SU-DHL-6 (cell line): ENCODE measurements at regions not wholly inside any gene's neighbourhood (a gene's known extent, or its start where the extent isn't known, plus 50 kb on each side); places are given as distances from the start of the nearest gene placed in this dataset.

ENCODE experiments used
- H2AFZ ChIP-seq: fragments of 200-600 bp; sonication (generic); 2 replicates; pipeline ENCODE4 v1.6.1; 2014; ENCODE audit warnings: low read depth, mild to moderate bottlenecking, moderate library complexity, mixed read lengths, antibody characterized with exemption, low read length; ENCODE audit not compliant: severe bottlenecking
- H3F3A ChIP-seq: fragments of 200-600 bp; shearing (Covaris generic); 2 replicates; pipeline ENCODE4 v1.6.0; 2016; ENCODE audit warnings: antibody characterized with exemption, mild to moderate bottlenecking; ENCODE audit not compliant: insufficient read depth
- H3K27ac ChIP-seq: fragments of 200-600 bp; sonication (generic); 2 replicates; pipeline ENCODE4 v1.5.1; 2016; ENCODE audit warnings: low read depth, mild to moderate bottlenecking, low read length, moderate library complexity, mixed read lengths
- H3K27me3 ChIP-seq: fragments of 200-600 bp; sonication (generic), shearing (Covaris generic); 2 replicates; pipeline ENCODE4 v1.6.0; 2014; ENCODE audit warnings: mild to moderate bottlenecking, low read length
- H3K36me3 ChIP-seq: fragments of 200-600 bp; sonication (generic); 2 replicates; pipeline ENCODE4 v1.6.1; 2014; ENCODE audit warnings: mild to moderate bottlenecking, low read length, mixed read lengths
- H3K4me2 ChIP-seq: fragments of 300-600, 200-600 bp; shearing (Covaris generic), sonication (generic); 2 replicates; pipeline ENCODE4 v1.6.0; 2014; ENCODE audit warnings: low read length, low read depth, mild to moderate bottlenecking; ENCODE audit not compliant: poor library complexity, severe bottlenecking
- H3K4me3 ChIP-seq: fragments of 200-600 bp; sonication (generic); 2 replicates; pipeline ENCODE4 v1.5.1; 2014; ENCODE audit warnings: antibody characterized with exemption, low read length, mild to moderate bottlenecking, mixed read lengths; ENCODE audit not compliant: insufficient read depth, poor library complexity, severe bottlenecking
- H3K79me2 ChIP-seq: fragments of 200-600 bp; sonication (generic); 2 replicates; pipeline ENCODE4 v1.6.1; 2014; ENCODE audit warnings: mild to moderate bottlenecking, low read length, moderate library complexity; ENCODE audit not compliant: insufficient read depth
- H3K9ac ChIP-seq: fragments of 200-600 bp; sonication (generic); 2 replicates; pipeline ENCODE4 v1.7.0; 2014; ENCODE audit warnings: mild to moderate bottlenecking, low read length
- H3K9me2 ChIP-seq: fragments of 200-600 bp; sonication (generic); replicated peaks from 2 replicates; pipeline ENCODE4 v1.6.1; 2014; ENCODE audit warnings: low read length; ENCODE audit not compliant: insufficient read depth
- H3K9me3 ChIP-seq: fragments of 200-600 bp; sonication (generic); 2 replicates; pipeline ENCODE4 v1.6.1; 2014; ENCODE audit warnings: low read length, mixed read lengths; ENCODE audit not compliant: insufficient read depth
- H4K20me1 ChIP-seq: fragments of 200-600 bp; sonication (generic); 2 replicates; pipeline ENCODE4 v1.6.1; 2014; ENCODE audit warnings: low read depth, mild to moderate bottlenecking, antibody characterized with exemption, low read length, moderate library complexity, mixed read lengths
- EZH2phosphoT487 ChIP-seq: fragments of 200-600 bp; sonication (generic), shearing (Covaris generic); conservative IDR thresholded peaks from 2 replicates; pipeline ENCODE4 v1.6.1; 2018; ENCODE audit warnings: mild to moderate bottlenecking, antibody characterized with exemption, low read length, moderate library complexity, mixed read lengths
- TF ChIP-seq, protein P1 (sequence below): fragments of 200-600 bp; sonication (generic); IDR thresholded peaks from one replicate; pipeline ENCODE4 v1.5.1; 2017; ENCODE audit warnings: antibody characterized with exemption, mild to moderate bottlenecking, low read length, moderate library complexity; ENCODE audit not compliant: insufficient read depth, poor library complexity, severe bottlenecking

DNA sequence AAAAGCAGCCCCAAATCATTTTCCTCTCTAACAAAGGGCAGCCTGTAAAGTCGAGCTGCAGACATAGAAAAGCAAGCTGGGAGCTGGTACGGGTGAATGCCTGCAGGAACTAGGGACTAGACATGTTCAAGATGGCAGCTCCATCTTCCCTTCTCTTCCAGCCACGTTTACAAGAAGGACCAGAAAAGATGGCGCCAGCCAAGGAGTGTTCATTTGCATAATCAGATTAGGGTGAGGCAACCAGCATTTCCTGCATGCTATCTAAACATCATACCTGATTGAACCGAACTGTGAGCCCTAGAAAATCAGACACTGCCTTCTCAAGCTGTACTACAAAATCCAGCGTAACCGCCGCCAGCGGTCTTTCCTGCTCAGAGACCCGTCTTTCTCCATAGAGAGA lies 896.8 kb downstream of the CDH11 start:
- no peak overlapping the region for H3K27ac ChIP-seq
- H3K4me3 ChIP-seq: no peak overlapping the region
- no peaks in the 10 kb centered on the region for H3K79me2 ChIP-seq
- H3F3A ChIP-seq: no peaks in the 10 kb centered on the region
- no peaks in the 10 kb centered on the region for H3K36me3 ChIP-seq
- no peaks in the 10 kb centered on the region for H3K27me3 ChIP-seq
- TF ChIP-seq EZH2phosphoT487: no peak
- TF ChIP-seq, protein P1, sequence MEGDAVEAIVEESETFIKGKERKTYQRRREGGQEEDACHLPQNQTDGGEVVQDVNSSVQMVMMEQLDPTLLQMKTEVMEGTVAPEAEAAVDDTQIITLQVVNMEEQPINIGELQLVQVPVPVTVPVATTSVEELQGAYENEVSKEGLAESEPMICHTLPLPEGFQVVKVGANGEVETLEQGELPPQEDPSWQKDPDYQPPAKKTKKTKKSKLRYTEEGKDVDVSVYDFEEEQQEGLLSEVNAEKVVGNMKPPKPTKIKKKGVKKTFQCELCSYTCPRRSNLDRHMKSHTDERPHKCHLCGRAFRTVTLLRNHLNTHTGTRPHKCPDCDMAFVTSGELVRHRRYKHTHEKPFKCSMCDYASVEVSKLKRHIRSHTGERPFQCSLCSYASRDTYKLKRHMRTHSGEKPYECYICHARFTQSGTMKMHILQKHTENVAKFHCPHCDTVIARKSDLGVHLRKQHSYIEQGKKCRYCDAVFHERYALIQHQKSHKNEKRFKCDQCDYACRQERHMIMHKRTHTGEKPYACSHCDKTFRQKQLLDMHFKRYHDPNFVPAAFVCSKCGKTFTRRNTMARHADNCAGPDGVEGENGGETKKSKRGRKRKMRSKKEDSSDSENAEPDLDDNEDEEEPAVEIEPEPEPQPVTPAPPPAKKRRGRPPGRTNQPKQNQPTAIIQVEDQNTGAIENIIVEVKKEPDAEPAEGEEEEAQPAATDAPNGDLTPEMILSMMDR: no peak
- no peaks in the 10 kb centered on the region for H3K9me2 ChIP-seq
- H4K20me1 ChIP-seq: no peaks in the 10 kb centered on the region
- H3K4me2 ChIP-seq: no peak overlapping the region
- peaks cover 4% of the 10 kb centered on the region; the same call in 1 of the 2 replicates for H3K9me3 ChIP-seq
- H3K9ac ChIP-seq: no peak overlapping the region
- H2AFZ ChIP-seq: no peak overlapping the region

DNA sequence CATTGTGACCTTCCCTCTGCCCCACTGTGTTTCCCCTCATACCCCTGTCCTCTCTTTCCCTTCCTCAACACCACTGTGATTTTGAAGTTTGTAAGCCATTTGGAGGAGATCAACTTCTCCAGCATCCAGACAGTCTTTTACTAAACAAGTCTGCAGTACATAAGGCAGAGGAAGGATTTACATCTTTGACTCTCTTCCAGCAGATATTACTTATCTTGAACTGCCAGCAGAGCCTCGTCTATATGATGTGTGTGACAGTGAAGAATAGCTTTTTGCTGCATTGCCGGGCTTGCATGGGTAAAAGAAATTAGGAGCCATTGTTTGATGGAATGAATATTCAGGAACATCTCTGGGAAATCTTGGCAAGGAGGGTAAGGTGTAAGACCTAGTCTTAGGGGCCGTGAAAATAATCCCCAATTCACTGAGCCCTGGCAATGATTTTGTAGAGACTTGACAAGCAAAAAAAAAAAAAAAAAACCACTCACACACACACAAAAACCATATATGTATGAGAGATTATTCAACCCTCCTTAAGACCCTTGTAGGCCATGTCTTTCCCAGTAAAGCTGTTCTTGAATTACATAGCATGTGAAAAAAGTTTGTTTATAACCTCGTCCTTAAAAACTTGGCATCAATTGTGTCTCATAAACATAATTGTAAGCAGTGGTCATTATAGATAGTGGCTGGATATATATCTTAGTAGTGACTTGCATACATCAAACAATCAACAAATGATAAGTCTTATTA lies 903.9 kb downstream of the CDH11 start:
- Histone ChIP-seq H2AFZ (no peak overlapping the region), H3K27ac (no peak overlapping the region), H3K9ac (no peak overlapping the region), H3K9me2 (no peaks in the 10 kb centered on the region), H3K79me2 (no peaks in the 10 kb centered on the region), H3K9me3 (no peaks in the 10 kb centered on the region), H3F3A (no peaks in the 10 kb centered on the region), H3K4me2 (no peak overlapping the region), H3K27me3 (no peaks in the 10 kb centered on the region), H4K20me1 (no peaks in the 10 kb centered on the region), H3K4me3 (no peak overlapping the region), H3K36me3 (no peaks in the 10 kb centered on the region)
- TF ChIP-seq EZH2phosphoT487: no peak
- TF ChIP-seq, protein P1: no peak

DNA sequence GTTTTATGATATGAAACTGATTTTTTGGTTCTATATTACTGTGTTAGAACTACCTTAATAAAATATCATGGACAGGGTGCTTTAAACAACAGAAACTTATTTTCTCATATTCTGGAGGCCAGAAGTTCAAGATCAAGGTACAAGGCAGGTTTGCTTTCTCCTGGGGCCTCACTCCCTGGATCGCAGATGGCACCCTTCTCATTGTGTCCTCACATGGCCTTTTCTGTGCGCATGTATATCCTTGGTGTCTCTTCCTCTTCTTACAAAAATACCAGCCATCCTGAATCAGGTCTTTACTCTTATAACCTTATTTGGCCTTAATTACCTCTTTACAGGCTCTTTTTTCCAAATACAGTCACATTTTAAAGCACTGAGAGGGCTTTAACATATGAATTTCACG lies 906.1 kb downstream of the CDH11 start:
- Histone ChIP-seq H3F3A (no peaks in the 10 kb centered on the region), H3K36me3 (no peaks in the 10 kb centered on the region), H4K20me1 (no peaks in the 10 kb centered on the region), H3K9ac (no peak overlapping the region), H3K79me2 (no peaks in the 10 kb centered on the region), H3K9me2 (no peaks in the 10 kb centered on the region), H2AFZ (no peak overlapping the region), H3K4me2 (no peak overlapping the region), H3K27me3 (no peaks in the 10 kb centered on the region), H3K4me3 (no peak overlapping the region), H3K9me3 (no peaks in the 10 kb centered on the region), H3K27ac (no peak overlapping the region)
- TF ChIP-seq, protein P1: no peak
- TF ChIP-seq EZH2phosphoT487: no peak
